ENCODE measurements at regions not wholly inside any gene's neighbourhood (a gene's known extent, or its start where the extent isn't known, plus 50 kb on each side); places are given as distances from the start of the nearest gene placed in this dataset.

GRCh38 chr15:95948411-95948810 is 382.1 kb upstream of the NR2F2 start:
- TF ChIP-seq CTCF (IDR thresholded peaks at IDR 0.05) (no peak), POLR2A (IDR thresholded peaks at IDR 0.05) (no peak), POLR2AphosphoS5 (IDR thresholded peaks at IDR 0.05) (no peak)
